K562 (cell line): ENCODE measurements at regions not wholly inside any gene's neighbourhood (a gene's known extent, or its start where the extent isn't known, plus 50 kb on each side); places are given as distances from the start of the nearest gene placed in this dataset.

ENCODE experiments used
- ATAC-seq: fragments of 200-7000 bp; cut with Tn5 transposase; 3 replicates; pipeline ENCODE4 v1.9.1; 2020; ENCODE audit warnings: moderate library complexity
- BruUV-seq: library from RNA; stranded (reverse); fragments of 400-500 nt; replicated peaks from 2 replicates; lab custom pipeline; 2021; lab: Mats Ljungman, UMichigan
- CTCF ChIA-PET: fragments of 300-600 bp; formaldehyde crosslinking; extraction: SDS; loops from one replicate; lab custom pipeline; 2021; ENCODE audit warnings: low intra/inter-chr PET ratio; lab: Yijun Ruan, JAX
- POLR2A ChIA-PET: fragments of 300-600, 350-650 bp; sonication (Branson Sonifier 250); formaldehyde crosslinking; extraction: SDS; loops from one replicate; lab custom pipeline; 2021; ENCODE audit warnings: antibody characterized with exemption, inconsistent platforms; lab: Yijun Ruan, JAX
- DNase-seq, 4 experiments: peaks; one replicate each; pipeline versions ENCODE4 v3.0.0 to v3.0.0-alpha.2; 2011 to 2018; ENCODE audit warnings: low spot score in 3 of 4, mixed read lengths in 3 of 4; ENCODE audit errors: extremely low read depth in 1 of 4
- FAIRE-seq: peaks from 2 replicates; lab custom pipeline; 2011; peaks lifted over from hg19 to GRCh38; lab: Jason Lieb, UNC
- H2AFZ ChIP-seq: 2 replicates; pipeline ENCODE4 v1.6.0; 2011; ENCODE audit warnings: low read depth, low read length, control low read depth, inconsistent platforms
- H3K27ac ChIP-seq: fragments of 200-600 bp; 3 replicates; pipeline ENCODE4 v1.8.0; 2011; ENCODE audit warnings: low read depth, mild to moderate bottlenecking, control low read depth, inconsistent platforms, low read length, moderate library complexity, mixed read lengths; ENCODE audit errors: extremely low read depth
- H3K27me3 ChIP-seq, 2 experiments: fragments of 300-600 bp in 1 of 2; 2 replicates in 1 of 2; 3 replicates in 1 of 2; pipeline versions ENCODE4 v1.6.0 to v1.8.0; 2011; ENCODE audit warnings: inconsistent platforms in 2 of 2, low read length in 2 of 2, mild to moderate bottlenecking in 1 of 2, mixed read lengths in 1 of 2, moderate library complexity in 1 of 2; ENCODE audit not compliant: control insufficient read depth in 2 of 2, insufficient read depth in 2 of 2
- H3K36me3 ChIP-seq: fragments of 300-600 bp; 3 replicates; pipeline ENCODE4 v1.8.0; 2011; ENCODE audit warnings: mild to moderate bottlenecking, low read length, inconsistent platforms; ENCODE audit not compliant: control insufficient read depth, insufficient read depth
- H3K4me1 ChIP-seq, 2 experiments: fragments of 200-600 bp in 1 of 2; replicated peaks in 1 of 2; 2 replicates in 1 of 2; 3 replicates in 1 of 2; pipeline versions ENCODE4 v1.5.1 to v1.8.0; 2011; ENCODE audit warnings: inconsistent platforms in 2 of 2, low read length in 2 of 2, mild to moderate bottlenecking in 1 of 2, mixed read lengths in 1 of 2, moderate library complexity in 1 of 2; ENCODE audit not compliant: control insufficient read depth in 2 of 2, insufficient read depth in 2 of 2
- H3K4me2 ChIP-seq: 2 replicates; pipeline ENCODE4 v1.6.1; 2011; ENCODE audit warnings: low read length, control low read depth, inconsistent platforms, mixed read lengths; ENCODE audit not compliant: insufficient read depth
- H3K4me3 ChIP-seq: fragments of 200-600 bp; sonication (generic), shearing (Covaris generic); 2 replicates; pipeline ENCODE4 v1.5.1; 2016; ENCODE audit warnings: control low read depth, inconsistent platforms
- H3K79me2 ChIP-seq: fragments of 200-600 bp; 3 replicates; pipeline ENCODE4 v1.8.0; 2011; ENCODE audit warnings: low read length, inconsistent platforms; ENCODE audit not compliant: control insufficient read depth, insufficient read depth
- H3K9ac ChIP-seq, 2 experiments: 2 replicates each; pipeline versions ENCODE4 v1.6.0 to v1.6.1; 2011; ENCODE audit warnings: low read depth in 2 of 2, low read length in 2 of 2, control low read depth in 1 of 2, inconsistent platforms in 1 of 2, mild to moderate bottlenecking in 1 of 2, mixed read lengths in 1 of 2; ENCODE audit not compliant: insufficient read depth in 1 of 2
- H3K9me1 ChIP-seq: one replicate; pipeline ENCODE4 v1.6.0; 2011; ENCODE audit warnings: inconsistent platforms, mild to moderate bottlenecking, low read length, moderate library complexity; ENCODE audit not compliant: control insufficient read depth, insufficient read depth
- H3K9me3 ChIP-seq: replicated peaks from 2 replicates; pipeline ENCODE4 v1.5.1; 2011; ENCODE audit warnings: low read depth, low read length, inconsistent platforms; ENCODE audit not compliant: control insufficient read depth, insufficient read depth
- H4K20me1 ChIP-seq: replicated peaks from 2 replicates; pipeline ENCODE4 v1.6.1; 2011; ENCODE audit warnings: low read length, inconsistent platforms, mixed read lengths; ENCODE audit not compliant: control insufficient read depth, insufficient read depth
- REST ChIP-seq, 2 experiments: fragments of 450-650 bp; formaldehyde crosslinking in 1 of 2; IDR thresholded peaks; 2 replicates each; pipeline versions ENCODE4 v1.4.0 to v1.6.1; 2014 to 2020; ENCODE audit warnings: mild to moderate bottlenecking in 2 of 2, borderline replicate concordance in 1 of 2, low read depth in 1 of 2
- ZNF24 ChIP-seq: fragments of 450-650 bp; IDR thresholded peaks from 2 replicates; pipeline ENCODE4 v1.6.1; 2016
- ZNF586 ChIP-seq: fragments of 450-650 bp; formaldehyde crosslinking; conservative IDR thresholded peaks from 2 replicates; pipeline ENCODE4 v1.4.0; 2020; ENCODE audit warnings: mild to moderate bottlenecking, moderate library complexity
- WGBS: fragments of 100-300 bp; shearing (Covaris generic); methylation state at CpG from one replicate; pipeline ENCODE4 v1.1.6; 2016; ENCODE audit warnings: low coverage, mixed read lengths; ENCODE audit not compliant: insufficient coverage; ENCODE audit errors: missing lambda C conversion rate; 5-methylcytosine and 5-hydroxymethylcytosine counted together
- in situ Hi-C: fragments of 300-500 bp; cut with MboI; formaldehyde crosslinking; loops from 4 replicates; pipeline ENCODE4 v1.15.0; 2018; ENCODE audit warnings: inconsistent platforms, mixed read lengths
- intact Hi-C: fragments of 100-400 bp; cut with micrococcal nuclease; formaldehyde crosslinking; loops from 2 replicates; pipeline ENCODE4 v1.14.2; 2022
- TF ChIP-seq, protein P1 (sequence below): sonication (generic); formaldehyde crosslinking; IDR thresholded peaks from 2 replicates; pipeline ENCODE4 v1.8.1; 2023; ENCODE audit warnings: mild to moderate bottlenecking, missing genetic modification reagents

DNA sequence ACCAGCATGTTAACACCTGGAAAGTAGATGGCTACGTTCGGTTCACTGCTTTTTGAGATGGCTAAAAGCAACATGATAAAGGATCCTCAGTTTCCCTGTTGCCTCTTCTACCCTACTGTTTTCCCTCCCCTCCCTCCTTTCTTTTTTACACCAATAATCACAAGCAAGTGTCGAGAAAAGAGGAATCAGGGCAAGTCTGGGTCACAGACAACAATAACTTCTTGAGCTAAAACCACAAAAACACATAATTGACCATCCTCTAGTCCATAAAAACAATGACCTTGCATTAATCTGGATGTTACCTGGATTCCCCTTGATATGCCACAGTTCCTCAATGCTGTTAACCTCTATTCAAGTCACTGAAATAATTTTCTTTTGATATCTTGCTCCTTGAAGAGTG is 736.6 kb upstream of the GCFC2 start:
- Histone ChIP-seq H3K4me1 (no peaks in the 10 kb centered on the region), H3K9me1 (no peaks in the 10 kb centered on the region), H3K36me3 (no peaks in the 10 kb centered on the region), H4K20me1 (no peaks in the 10 kb centered on the region), H3K79me2 (no peaks in the 10 kb centered on the region), H3K9me3 (no peaks in the 10 kb centered on the region), H3K9ac (no peak overlapping the region), H3K4me2 (no peak overlapping the region), H2AFZ (no peak overlapping the region), H3K27ac (no peak overlapping the region), H3K4me3 (no peak overlapping the region), H3K27me3 (no peaks in the 10 kb centered on the region)
- ATAC-seq: no peak
- in situ Hi-C loops: no loop called here
- intact Hi-C loops: no loop called here
- CTCF ChIA-PET: no interaction called here
- FAIRE-seq: no peak
- BruUV-seq: no TSS peak
- 0% methylated on average over 3 of the region's 3 CpGs for WGBS
- TF ChIP-seq ZNF24 (no peak), REST (IDR thresholded peaks at IDR 0.05; ENCODE audit: borderline replicate concordance) (no peak), REST (CRISPR knock-in tag; IDR thresholded peaks at IDR 0.05; ENCODE audit: low read depth) (no peak), ZNF586 (CRISPR knock-in tag) (no peak)
- TF ChIP-seq, protein P1, sequence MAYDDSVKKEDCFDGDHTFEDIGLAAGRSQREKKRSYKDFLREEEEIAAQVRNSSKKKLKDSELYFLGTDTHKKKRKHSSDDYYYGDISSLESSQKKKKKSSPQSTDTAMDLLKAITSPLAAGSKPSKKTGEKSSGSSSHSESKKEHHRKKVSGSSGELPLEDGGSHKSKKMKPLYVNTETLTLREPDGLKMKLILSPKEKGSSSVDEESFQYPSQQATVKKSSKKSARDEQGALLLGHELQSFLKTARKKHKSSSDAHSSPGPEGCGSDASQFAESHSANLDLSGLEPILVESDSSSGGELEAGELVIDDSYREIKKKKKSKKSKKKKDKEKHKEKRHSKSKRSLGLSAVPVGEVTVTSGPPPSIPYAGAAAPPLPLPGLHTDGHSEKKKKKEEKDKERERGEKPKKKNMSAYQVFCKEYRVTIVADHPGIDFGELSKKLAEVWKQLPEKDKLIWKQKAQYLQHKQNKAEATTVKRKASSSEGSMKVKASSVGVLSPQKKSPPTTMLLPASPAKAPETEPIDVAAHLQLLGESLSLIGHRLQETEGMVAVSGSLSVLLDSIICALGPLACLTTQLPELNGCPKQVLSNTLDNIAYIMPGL: no peak
- POLR2A ChIA-PET: no interaction called here
- DNase-seq: no peak
